Aorta (tissue), 5 donors: ENCODE measurements at regions not wholly inside any gene's neighbourhood (a gene's known extent, or its start where the extent isn't known, plus 50 kb on each side); places are given as distances from the start of the nearest gene placed in this dataset.

Experiments
- ATAC-seq: fragments of 200-7000 bp; cut with Tn5 transposase; one replicate; pipeline ENCODE4 v1.9.1; 2022; ENCODE audit warnings: moderate library complexity; ENCODE audit not compliant: low FRiP score
- DNase-seq, 2 donors: peaks; one replicate each; pipeline ENCODE4 v3.0.0-alpha.2; 2020
- H3K27ac ChIP-seq, 2 donors: one replicate each; pipeline ENCODE4 v1.5.1; 2013; ENCODE audit warnings: low read length in 2 of 2, mild to moderate bottlenecking in 2 of 2, moderate library complexity in 2 of 2, control low read depth in 1 of 2, inconsistent platforms in 1 of 2, low read depth in 1 of 2
- H3K27me3 ChIP-seq, 2 donors: one replicate each; pipeline ENCODE4 v1.6.1; 2013; ENCODE audit warnings: control low read depth in 1 of 2, low read length in 1 of 2, mild to moderate bottlenecking in 1 of 2, moderate library complexity in 1 of 2; ENCODE audit not compliant: insufficient read depth in 2 of 2, control insufficient read depth in 1 of 2
- H3K36me3 ChIP-seq, 2 donors: one replicate each; pipeline ENCODE4 v1.6.1; 2013; ENCODE audit warnings: control low read depth in 1 of 2, low read length in 1 of 2, mild to moderate bottlenecking in 1 of 2; ENCODE audit not compliant: insufficient read depth in 2 of 2, control insufficient read depth in 1 of 2
- H3K4me1 ChIP-seq, 2 donors: one replicate each; pipeline ENCODE4 v1.6.1; 2013; ENCODE audit warnings: low read length in 2 of 2, control low read depth in 1 of 2, mild to moderate bottlenecking in 1 of 2, moderate library complexity in 1 of 2; ENCODE audit not compliant: insufficient read depth in 2 of 2, control insufficient read depth in 1 of 2
- H3K4me3 ChIP-seq, 2 donors: one replicate each; pipeline ENCODE4 v1.5.1; 2013; ENCODE audit warnings: low read length in 2 of 2, control low read depth in 1 of 2, mild to moderate bottlenecking in 1 of 2
- H3K9me3 ChIP-seq: one replicate; pipeline ENCODE4 v1.6.1; 2013; ENCODE audit warnings: mild to moderate bottlenecking, low read length; ENCODE audit not compliant: control insufficient read depth
- WGBS, 2 donors: extraction: QIAGEN DNeasy Blood & Tissue Kit; methylation state at CpG; one replicate each; pipeline ENCODE4 v1.1.7; 2013; 5-methylcytosine and 5-hydroxymethylcytosine counted together
- intact Hi-C, 2 donors: fragments of 100-400 bp; cut with DNase I; formaldehyde crosslinking; loops; one replicate each; pipeline versions ENCODE4 v1.14.2 to v1.15.0; 2022
- donor health status: healthy with polysubstance abuse.
- donor health status: Bipolar disorder and iron deficiency.
- donor health status: DM: no; HTN: no; CAD: no.
- donor health status: DM: no; HTN: no; CAD: no.
- donor health status: DM: yes; HTN: yes; CAD: no.

DNA sequence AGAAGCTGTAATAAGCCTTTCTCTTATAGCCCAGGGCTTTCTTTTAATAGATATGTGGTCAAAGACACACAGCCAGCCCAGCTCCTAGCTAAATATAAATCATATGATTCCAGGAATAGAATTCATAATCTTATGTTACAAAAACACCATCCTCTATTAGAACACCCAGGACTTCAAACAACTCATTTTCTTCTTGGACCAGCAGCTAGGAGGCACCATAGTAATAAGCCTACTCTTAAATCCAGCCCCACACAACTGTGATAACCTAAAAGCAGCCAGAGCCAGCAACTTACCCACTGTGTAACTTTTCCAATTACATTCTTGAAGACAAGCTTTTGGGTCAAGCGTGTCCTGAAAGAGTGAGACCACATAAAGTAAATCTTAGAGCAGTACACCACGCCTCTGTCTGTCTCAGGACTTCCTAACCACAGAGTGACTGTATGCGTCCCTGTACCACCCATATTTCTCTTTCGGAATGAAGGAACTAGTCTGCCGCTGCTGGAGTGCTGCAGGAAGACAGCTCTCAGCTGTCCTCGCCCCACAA, 223.8 kb downstream of the TLE1 start:
- DNase-seq (no peak), ATAC-seq (peak; percentile 57)
- Histone ChIP-seq H3K36me3 (no peaks in the 10 kb centered on the region), H3K4me1 (no peaks in the 10 kb centered on the region), H3K9me3 (peaks cover 1% of the 10 kb centered on the region), H3K27me3 (no peaks in the 10 kb centered on the region), H3K4me3 (no peak overlapping the region), H3K27ac (no peak overlapping the region)
- 78 to 81% methylated on average over 6 of the region's 6 CpGs for WGBS, 2 donors
- intact Hi-C loops: no loop called here

DNA sequence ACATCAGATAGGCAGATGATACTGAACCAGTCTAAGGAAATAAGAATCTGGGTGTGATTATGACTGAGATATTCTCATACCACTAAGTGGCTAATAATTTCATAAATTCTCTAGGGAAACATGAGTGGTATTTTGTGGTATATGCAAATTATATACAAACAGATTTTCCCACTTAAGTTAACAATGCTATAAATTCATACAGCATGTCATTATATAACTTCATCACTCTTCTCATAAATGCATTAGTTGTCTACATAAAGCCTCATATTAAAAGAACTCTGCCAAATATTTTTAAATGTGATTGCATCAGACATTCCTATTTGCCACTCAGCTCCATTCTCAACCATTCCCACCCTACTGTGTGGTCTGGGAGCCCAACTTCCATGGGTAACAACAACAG, 226.5 kb downstream of the TLE1 start:
- H3K4me1 ChIP-seq: no peaks in the 10 kb centered on the region
- DNase-seq (no peak), ATAC-seq (no peak)
- no peak overlapping the region for H3K4me3 ChIP-seq
- peaks cover 1% of the 10 kb centered on the region for H3K9me3 ChIP-seq
- H3K36me3 ChIP-seq: no peaks in the 10 kb centered on the region
- H3K27me3 ChIP-seq: no peaks in the 10 kb centered on the region
- H3K27ac ChIP-seq: no peak overlapping the region
- intact Hi-C loops: no loop called here

DNA sequence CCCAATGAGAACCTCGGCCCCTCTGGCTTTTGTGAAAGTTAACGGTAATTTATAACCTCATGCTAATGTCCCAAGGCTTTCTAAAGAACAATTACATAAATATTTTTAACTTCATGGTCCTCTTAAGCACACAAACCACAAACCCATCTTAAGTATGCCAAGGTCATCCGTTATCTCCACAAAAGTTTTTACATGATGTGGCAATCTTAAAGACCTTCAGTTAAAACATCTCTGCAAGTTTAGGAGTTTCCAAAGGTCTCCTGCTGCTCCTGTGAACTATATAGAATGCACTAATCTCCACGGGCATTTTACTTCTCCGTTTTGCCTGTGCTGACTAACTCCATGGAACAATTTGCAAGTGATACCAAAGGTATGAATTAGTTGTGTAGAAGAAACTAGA, 228.2 kb downstream of the TLE1 start:
- 90% methylated on average over 5 of the region's 5 CpGs for WGBS, 2 donors
- intact Hi-C loops: no loop called here
- Histone ChIP-seq H3K36me3 (no peaks in the 10 kb centered on the region), H3K27ac (no peak overlapping the region), H3K4me3 (no peak overlapping the region), H3K4me1 (peaks cover 2 to 3% of the 10 kb centered on the region in 2 donors), H3K27me3 (no peaks in the 10 kb centered on the region), H3K9me3 (peaks cover 1% of the 10 kb centered on the region)
- DNase-seq (no peak), ATAC-seq (no peak)

GRCh38 chr9:81460693-81461092, 228.7 kb downstream of the TLE1 start:
- no peak for ATAC-seq
- 66 to 70% methylated on average over 1 of the region's 1 CpG for WGBS, 2 donors

DNA sequence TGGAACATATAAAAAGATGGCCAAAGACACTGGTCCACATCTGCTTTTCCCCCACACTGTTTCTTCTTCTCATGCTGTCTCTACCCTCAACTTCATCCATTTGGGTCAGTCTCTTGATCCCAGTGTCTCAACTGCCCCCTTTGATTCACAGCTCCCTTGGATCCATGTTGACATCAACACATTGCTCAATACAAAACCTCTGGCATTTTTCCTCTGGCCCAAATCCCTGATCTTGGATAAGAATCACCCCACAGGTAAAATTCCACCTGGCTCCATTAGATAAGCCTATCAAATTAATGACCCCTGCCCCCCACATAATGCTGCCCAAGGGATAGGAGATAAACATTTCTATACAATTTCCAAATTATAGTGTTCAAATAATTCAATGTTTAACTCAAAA, 229.8 kb downstream of the TLE1 start:
- no peak for DNase-seq
- Histone ChIP-seq H3K4me1 (peaks cover 2 to 3% of the 10 kb centered on the region in 2 donors), H3K36me3 (no peaks in the 10 kb centered on the region), H3K4me3 (no peak overlapping the region), H3K27ac (no peak overlapping the region), H3K9me3 (peaks cover 1% of the 10 kb centered on the region), H3K27me3 (no peaks in the 10 kb centered on the region)
- intact Hi-C loops: no loop called here
- no peak for ATAC-seq

More at GRCh38 chr9:81460693-81461092, 228.7 kb downstream of the TLE1 start:
- H3K27ac ChIP-seq: no peak overlapping the region
- no peak for DNase-seq
- H3K27me3 ChIP-seq: no peaks in the 10 kb centered on the region
- H3K4me1 ChIP-seq: peaks cover 2 to 3% of the 10 kb centered on the region in 2 donors
- peaks cover 1% of the 10 kb centered on the region for H3K9me3 ChIP-seq
- no peaks in the 10 kb centered on the region for H3K36me3 ChIP-seq
- intact Hi-C loops: no loop called here
- no peak overlapping the region for H3K4me3 ChIP-seq

DNA sequence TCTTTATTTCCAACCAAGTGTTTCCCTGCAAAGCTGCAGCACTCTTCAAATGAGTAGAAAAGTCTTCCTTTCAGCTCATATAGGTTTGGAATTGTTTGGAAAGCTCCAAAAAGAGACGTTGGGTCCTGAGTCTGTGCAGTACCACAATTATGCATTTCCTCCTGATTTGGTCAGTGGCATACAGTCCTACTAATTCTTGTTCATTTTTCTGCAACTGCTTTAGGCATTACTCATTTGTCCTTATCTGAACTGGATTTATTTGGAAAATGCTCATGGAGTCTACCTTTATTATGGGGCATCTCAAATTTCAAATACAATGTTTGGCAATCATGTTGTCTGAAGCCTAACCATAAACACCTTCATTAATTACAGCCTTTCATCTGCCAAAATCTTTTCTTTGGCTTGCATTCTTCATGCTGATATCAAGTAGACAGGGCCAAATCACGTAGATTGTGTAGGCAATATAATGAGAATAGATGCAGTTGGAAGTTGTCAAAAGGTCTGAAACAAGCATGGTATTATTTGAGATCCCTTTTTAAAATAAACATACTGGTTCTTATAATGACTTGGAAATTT, 232.8 kb downstream of the TLE1 start:
- Histone ChIP-seq H3K27ac (no peak overlapping the region), H3K4me1 (peaks cover 2 to 3% of the 10 kb centered on the region in 2 donors), H3K36me3 (no peaks in the 10 kb centered on the region), H3K27me3 (no peaks in the 10 kb centered on the region), H3K9me3 (no peaks in the 10 kb centered on the region), H3K4me3 (no peak overlapping the region)
- DNase-seq: no peak
- intact Hi-C loops: no loop called here
- ATAC-seq: no peak
- WGBS, 2 donors: 4 to 8% methylated on average over 2 of the region's 2 CpGs

DNA sequence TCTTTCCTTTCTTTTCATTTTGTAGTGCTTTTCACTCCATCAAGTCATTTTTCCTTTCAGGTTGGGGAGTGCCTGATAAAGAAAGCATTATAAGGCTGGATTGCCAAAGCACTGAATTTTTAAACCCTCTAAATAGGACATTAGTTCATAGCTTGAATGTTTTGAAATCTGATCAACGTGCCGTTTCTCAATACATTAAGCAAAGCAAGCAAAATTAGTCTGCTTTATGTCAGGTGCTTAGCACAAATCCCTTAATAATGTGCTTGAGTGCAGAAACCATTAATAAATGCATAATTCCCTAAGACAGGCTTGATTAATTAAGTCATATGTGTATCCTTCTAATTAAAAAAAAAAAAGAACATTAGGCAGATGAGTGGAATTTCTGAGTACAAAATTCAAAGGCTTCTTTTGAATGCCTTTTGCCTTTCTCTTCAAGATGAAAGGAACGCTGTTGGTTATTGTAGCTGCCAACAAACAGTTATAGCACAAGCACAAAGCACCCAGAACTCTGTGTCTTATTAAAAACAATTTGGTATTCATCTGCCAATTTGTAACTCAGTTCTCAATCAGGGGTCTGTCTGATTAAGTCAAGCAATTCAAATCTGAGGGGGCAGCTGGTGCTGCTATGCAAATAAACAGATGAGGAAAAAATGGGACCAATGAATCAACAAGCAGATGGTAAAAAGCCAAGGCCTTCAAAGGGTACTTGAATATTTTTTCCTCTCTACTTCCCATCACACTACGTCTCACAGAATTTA, 233.7 kb downstream of the TLE1 start:
- intact Hi-C loops: no loop called here
- Histone ChIP-seq H3K27ac (no peak overlapping the region), H3K4me3 (no peak overlapping the region), H3K27me3 (no peaks in the 10 kb centered on the region), H3K9me3 (no peaks in the 10 kb centered on the region), H3K4me1 (peaks cover 2 to 3% of the 10 kb centered on the region in 2 donors), H3K36me3 (no peaks in the 10 kb centered on the region)
- DNase-seq: no peak
- ATAC-seq: no peak
- 55 to 61% methylated on average over 4 of the region's 4 CpGs for whole genome bisulfite sequencing, 2 donors

- H3K4me3 ChIP-seq: no peak overlapping the region
- intact Hi-C loops: no loop called here
Measured at GRCh38 chr9:81445331-81445921, 243.9 kb downstream of the TLE1 start.

DNA sequence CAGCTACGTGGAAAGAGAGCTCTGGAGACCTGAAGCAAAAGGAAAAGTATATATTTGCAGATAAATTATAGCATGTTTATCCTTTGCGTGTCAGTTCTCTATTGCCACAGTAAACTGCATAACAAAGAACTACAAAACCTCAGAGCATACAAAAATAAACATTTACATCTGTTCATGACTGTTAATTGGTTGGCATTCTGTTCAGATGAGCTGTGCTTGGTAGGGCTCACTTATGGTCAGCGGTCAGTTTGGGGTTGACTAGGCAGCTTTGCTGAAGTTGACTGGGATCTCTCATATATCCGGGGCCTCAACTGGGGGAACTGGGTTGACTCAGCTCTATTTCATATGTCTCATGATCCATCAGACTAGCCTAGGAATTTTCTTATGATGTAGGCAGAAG, 257.7 kb downstream of the TLE1 start:
- Histone ChIP-seq H3K27ac (no peak overlapping the region), H3K4me1 (no peaks in the 10 kb centered on the region), H3K27me3 (no peaks in the 10 kb centered on the region), H3K9me3 (no peaks in the 10 kb centered on the region), H3K36me3 (no peaks in the 10 kb centered on the region), H3K4me3 (no peak overlapping the region)
- ATAC-seq (no peak), DNase-seq (no peak)
- intact Hi-C loops: no loop called here
- WGBS, 2 donors: 90 to 92% methylated on average over 4 of the region's 4 CpGs

More at GRCh38 chr9:81445331-81445921, 243.9 kb downstream of the TLE1 start:
- no peaks in the 10 kb centered on the region for H3K9me3 ChIP-seq
- ATAC-seq (no peak), DNase-seq (no peak)
- H3K27ac ChIP-seq: no peak overlapping the region
- no peaks in the 10 kb centered on the region for H3K36me3 ChIP-seq
- H3K4me1 ChIP-seq: no peaks in the 10 kb centered on the region
- H3K27me3 ChIP-seq: no peaks in the 10 kb centered on the region
